ENCODE measurements at regions not wholly inside any gene's neighbourhood (a gene's known extent, or its start where the extent isn't known, plus 50 kb on each side); places are given as distances from the start of the nearest gene placed in this dataset.

GRCh38 chr6:19749722-19750121 lies 87.4 kb upstream of the ID4 start (continued):
- TF ChIP-seq USF2 (IDR thresholded peaks at IDR 0.05; ENCODE audit: borderline replicate concordance, low read depth, low read length): no peak
- TF ChIP-seq CTCF (IDR thresholded peaks at IDR 0.05): no peak

- H3K4me1 ChIP-seq (ENCODE audit: control insufficient read depth in 1 of 2, insufficient read depth in 2 of 2, low read depth in 1 of 2, low read length in 1 of 2): no peaks in the 10 kb centered on the region; a peak in 1 of 4 replicates
- H3K79me2 ChIP-seq (ENCODE audit: insufficient read depth): no peaks in the 10 kb centered on the region
- H2AFZ ChIP-seq (ENCODE audit: low read depth): no peak overlapping the region
- H4K20me1 ChIP-seq (ENCODE audit: insufficient read depth): no peaks in the 10 kb centered on the region
- no peaks in the 10 kb centered on the region for H3K9me3 ChIP-seq
- no peak overlapping the region for H3K27ac ChIP-seq (ENCODE audit: low read depth in 2 of 2, low read length in 1 of 2)
- DNase-seq: no peak
- WGBS (ENCODE audit: low lambda C conversion rate): 68% methylated on average over 2 of the region's 2 CpGs
- H3F3A ChIP-seq (replicated peaks; ENCODE audit: insufficient read depth): peaks cover 3% of the 10 kb centered on the region
- no peak overlapping the region for H3K4me3 ChIP-seq (ENCODE audit: low read depth in 2 of 2, low read length in 1 of 2)
- no peaks in the 10 kb centered on the region for H3K9me2 ChIP-seq
- H3K9ac ChIP-seq: no peak overlapping the region
- no peaks in the 10 kb centered on the region for H3K27me3 ChIP-seq (ENCODE audit: insufficient read depth)
- H3K36me3 ChIP-seq (replicated peaks in 1 of 2; ENCODE audit: control insufficient read depth in 1 of 2, insufficient read depth in 2 of 2, low read length in 1 of 2): no peaks in the 10 kb centered on the region
- CTCF ChIA-PET: no interaction called here
- TF ChIP-seq CHD2 (IDR thresholded peaks at IDR 0.05; ENCODE audit: low read length, partially characterized antibody): no peak
- TF ChIP-seq YY1 (IDR thresholded peaks at IDR 0.05; ENCODE audit: low read depth): no peak
- TF ChIP-seq GATA2 (CRISPR knock-in tag; IDR thresholded peaks at IDR 0.05): no peak
- no peak for TF ChIP-seq RAD21 (IDR thresholded peaks at IDR 0.05; ENCODE audit: low read length)
- no peak for TF ChIP-seq NRF1 (IDR thresholded peaks at IDR 0.05; ENCODE audit: low read depth, low read length)
- TF ChIP-seq TAF1 (IDR thresholded peaks at IDR 0.05; ENCODE audit: borderline replicate concordance, low read depth, low read length): no peak
- no peak for TF ChIP-seq TCF12 (IDR thresholded peaks at IDR 0.05)
- TF ChIP-seq NFIC (IDR thresholded peaks at IDR 0.05; ENCODE audit: borderline replicate concordance): no peak
- no peak for TF ChIP-seq RXRA (IDR thresholded peaks at IDR 0.05; ENCODE audit: borderline replicate concordance, low read depth)
- no peak for TF ChIP-seq GABPA (IDR thresholded peaks at IDR 0.05; ENCODE audit: low read depth)
- TF ChIP-seq USF2 (IDR thresholded peaks at IDR 0.05; ENCODE audit: borderline replicate concordance, low read depth, low read length): no peak
- no peak for TF ChIP-seq SMC3 (IDR thresholded peaks at IDR 0.05; ENCODE audit: low read depth, low read length)
- TF ChIP-seq RCOR1 (IDR thresholded peaks at IDR 0.05; ENCODE audit: low read length): no peak
- TF ChIP-seq SIN3A (IDR thresholded peaks at IDR 0.05; ENCODE audit: borderline replicate concordance, low read depth, low read length): no peak
- no peak for TF ChIP-seq TEAD4 (IDR thresholded peaks at IDR 0.05; ENCODE audit: borderline replicate concordance, insufficient read depth)
- TF ChIP-seq MXI1 (IDR thresholded peaks at IDR 0.05; ENCODE audit: low read depth, low read length): no peak
- POLR2A ChIA-PET: no interaction called here
- no peak overlapping the region for H3K4me2 ChIP-seq
Observed at GRCh38 chr6:19752746-19753145, 84.4 kb upstream of the ID4 start.
